ENCODE measurements at regions not wholly inside any gene's neighbourhood (a gene's known extent, or its start where the extent isn't known, plus 50 kb on each side); places are given as distances from the start of the nearest gene placed in this dataset.
A peak's percentile ranks its signal among the peaks of the same experiment; 100 is the strongest.

DNA sequence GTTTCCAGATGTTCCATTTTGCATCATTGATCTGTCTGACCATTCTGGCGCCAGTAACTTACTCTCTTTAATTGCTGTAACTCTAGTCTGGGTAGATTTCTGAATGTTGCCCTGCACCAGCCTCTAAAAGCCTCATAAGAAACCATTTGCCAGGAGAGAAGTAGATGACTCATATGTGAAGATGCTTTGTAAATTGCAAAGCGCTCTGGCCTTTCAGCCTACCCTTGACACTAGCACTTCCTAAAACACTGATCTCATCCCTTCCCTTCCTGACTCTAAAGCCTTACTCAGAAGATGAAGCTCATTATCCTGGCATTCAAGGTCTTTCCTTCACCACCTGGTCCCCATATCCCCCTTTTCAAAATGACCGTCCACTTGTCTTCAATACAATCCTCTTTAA lies 193.2 kb upstream of the MEX3C start:
- no peaks in the 10 kb centered on the region for H3K27me3 Mint-ChIP-seq (ENCODE audit: low read depth)
- no peak overlapping the region for H3K27ac Mint-ChIP-seq
- H3K4me1 Mint-ChIP-seq: no peaks in the 10 kb centered on the region
- H3K36me3 Mint-ChIP-seq (ENCODE audit: low read depth): no peaks in the 10 kb centered on the region
- peaks cover 4% of the 10 kb centered on the region for H3K9me3 Mint-ChIP-seq
- TF ChIP-seq, protein P1, sequence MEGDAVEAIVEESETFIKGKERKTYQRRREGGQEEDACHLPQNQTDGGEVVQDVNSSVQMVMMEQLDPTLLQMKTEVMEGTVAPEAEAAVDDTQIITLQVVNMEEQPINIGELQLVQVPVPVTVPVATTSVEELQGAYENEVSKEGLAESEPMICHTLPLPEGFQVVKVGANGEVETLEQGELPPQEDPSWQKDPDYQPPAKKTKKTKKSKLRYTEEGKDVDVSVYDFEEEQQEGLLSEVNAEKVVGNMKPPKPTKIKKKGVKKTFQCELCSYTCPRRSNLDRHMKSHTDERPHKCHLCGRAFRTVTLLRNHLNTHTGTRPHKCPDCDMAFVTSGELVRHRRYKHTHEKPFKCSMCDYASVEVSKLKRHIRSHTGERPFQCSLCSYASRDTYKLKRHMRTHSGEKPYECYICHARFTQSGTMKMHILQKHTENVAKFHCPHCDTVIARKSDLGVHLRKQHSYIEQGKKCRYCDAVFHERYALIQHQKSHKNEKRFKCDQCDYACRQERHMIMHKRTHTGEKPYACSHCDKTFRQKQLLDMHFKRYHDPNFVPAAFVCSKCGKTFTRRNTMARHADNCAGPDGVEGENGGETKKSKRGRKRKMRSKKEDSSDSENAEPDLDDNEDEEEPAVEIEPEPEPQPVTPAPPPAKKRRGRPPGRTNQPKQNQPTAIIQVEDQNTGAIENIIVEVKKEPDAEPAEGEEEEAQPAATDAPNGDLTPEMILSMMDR (IDR thresholded peaks at IDR 0.05; ENCODE audit: unreplicated experiment in 3 of 3): no peak
- no peak overlapping the region for H3K4me3 Mint-ChIP-seq

DNA sequence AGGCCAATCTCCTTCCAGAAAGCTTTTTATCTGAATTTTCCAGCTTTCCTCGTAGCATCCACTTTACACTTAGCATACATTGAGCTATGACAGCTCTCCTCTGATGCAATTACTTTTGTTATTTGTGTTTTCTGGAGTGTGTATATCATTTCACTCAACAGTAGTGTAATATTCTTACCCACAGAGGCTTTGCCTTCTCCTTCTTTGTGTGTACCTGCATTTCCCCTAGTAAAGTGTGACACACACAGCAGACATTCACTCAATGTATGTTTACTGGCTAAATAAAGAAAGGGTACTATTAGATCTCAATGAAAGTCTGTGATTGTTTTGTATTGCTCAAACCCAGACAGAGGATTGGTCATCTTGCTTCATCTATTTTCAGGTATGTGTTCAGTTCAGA lies 193.7 kb upstream of the MEX3C start:
- TF ChIP-seq, protein P1 (IDR thresholded peaks at IDR 0.05; ENCODE audit: unreplicated experiment in 3 of 3): no peak
- Mint-ChIP-seq H3K9me3 (peaks cover 4% of the 10 kb centered on the region), H3K4me3 (no peak overlapping the region), H3K4me1 (no peaks in the 10 kb centered on the region), H3K27me3 (ENCODE audit: low read depth) (no peaks in the 10 kb centered on the region), H3K27ac (no peak overlapping the region), H3K36me3 (ENCODE audit: low read depth) (no peaks in the 10 kb centered on the region)

DNA sequence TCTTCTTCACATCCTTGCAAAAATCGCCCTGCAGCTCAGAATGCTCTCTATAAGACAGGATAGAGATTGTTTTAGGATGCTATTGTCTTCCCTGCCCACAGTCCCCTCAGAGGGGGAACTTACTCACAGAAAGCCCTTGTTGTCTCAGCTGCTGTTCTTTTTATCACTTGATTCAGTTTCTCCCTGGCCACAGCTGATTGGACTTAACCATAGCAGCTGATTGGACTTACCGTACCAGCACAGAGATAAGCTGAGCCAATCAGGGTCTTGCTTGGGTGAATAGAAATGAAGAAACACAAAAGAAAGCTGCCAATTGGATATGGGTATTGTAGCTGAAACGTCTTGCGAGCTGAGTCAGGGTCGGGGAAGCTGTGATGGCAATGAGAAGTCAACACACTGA lies 194.2 kb upstream of the MEX3C start:
- Mint-ChIP-seq H3K27ac (no peak overlapping the region), H3K27me3 (ENCODE audit: low read depth) (no peaks in the 10 kb centered on the region), H3K9me3 (peaks cover 4% of the 10 kb centered on the region), H3K4me1 (no peaks in the 10 kb centered on the region), H3K4me3 (no peak overlapping the region), H3K36me3 (ENCODE audit: low read depth) (no peaks in the 10 kb centered on the region)
- TF ChIP-seq, protein P1 (IDR thresholded peaks at IDR 0.05; ENCODE audit: unreplicated experiment in 3 of 3): no peak

DNA sequence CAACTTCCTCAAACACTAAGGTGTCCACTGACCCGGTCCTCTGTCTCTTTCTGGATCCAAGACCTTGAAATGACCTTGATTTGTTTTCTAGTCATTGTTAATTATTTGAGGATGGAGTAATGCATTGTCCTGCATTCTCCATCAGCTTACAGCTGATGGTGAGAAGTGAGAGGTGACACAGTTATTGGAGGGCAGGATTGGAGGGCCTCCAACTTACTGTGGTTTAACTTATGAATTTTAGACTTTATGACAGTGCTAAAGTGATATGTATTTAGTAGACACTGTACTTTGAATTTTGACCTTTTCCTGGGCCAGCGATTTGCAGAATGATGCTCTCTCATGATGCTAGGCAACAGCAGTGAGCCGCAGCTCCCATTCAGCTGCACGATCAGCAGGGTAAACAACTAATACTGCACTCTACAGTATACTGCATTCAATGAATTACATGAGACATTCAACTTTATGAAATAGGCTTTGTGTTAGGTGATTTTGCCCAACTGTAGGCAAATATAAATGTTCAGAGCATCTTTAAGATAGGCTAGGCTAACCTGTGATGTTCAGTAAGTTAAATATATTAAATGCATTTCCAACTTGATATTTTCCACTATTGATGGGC lies 200.0 kb upstream of the MEX3C start:
- Mint-ChIP-seq H3K4me1 (peaks cover 5% of the 10 kb centered on the region), H3K9me3 (peaks cover 4% of the 10 kb centered on the region), H3K4me3 (no peak overlapping the region), H3K27me3 (ENCODE audit: low read depth) (peaks cover 4% of the 10 kb centered on the region), H3K36me3 (ENCODE audit: low read depth) (no peaks in the 10 kb centered on the region), H3K27ac (no peak overlapping the region)
- TF ChIP-seq, protein P1 (IDR thresholded peaks at IDR 0.05; ENCODE audit: unreplicated experiment in 3 of 3): no peak

DNA sequence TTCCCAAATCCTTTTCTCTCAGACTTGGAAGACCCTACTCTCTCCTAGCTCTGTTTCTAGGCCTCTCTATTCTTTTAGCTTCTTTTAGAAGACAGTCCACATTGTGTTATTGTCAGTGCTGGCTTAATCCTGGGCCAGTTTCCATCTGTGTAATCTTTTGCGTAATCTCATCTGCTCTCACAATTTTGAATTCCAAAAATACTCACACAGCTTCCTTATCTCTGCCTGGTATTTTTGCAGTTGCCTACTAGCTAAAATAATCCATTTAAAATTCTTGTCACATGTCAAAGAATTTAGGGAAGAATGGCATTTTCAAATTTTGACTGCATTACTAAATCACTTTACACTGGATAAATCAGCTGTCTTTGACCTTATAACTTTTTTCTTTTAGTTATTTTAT lies 200.6 kb upstream of the MEX3C start:
- Mint-ChIP-seq H3K36me3 (ENCODE audit: low read depth) (no peaks in the 10 kb centered on the region), H3K4me1 (peaks cover 5% of the 10 kb centered on the region), H3K4me3 (no peak overlapping the region), H3K27me3 (ENCODE audit: low read depth) (peaks cover 4% of the 10 kb centered on the region), H3K9me3 (peaks cover 4% of the 10 kb centered on the region), H3K27ac (no peak overlapping the region)
- TF ChIP-seq, protein P1 (IDR thresholded peaks at IDR 0.05; ENCODE audit: unreplicated experiment in 3 of 3): no peak

DNA sequence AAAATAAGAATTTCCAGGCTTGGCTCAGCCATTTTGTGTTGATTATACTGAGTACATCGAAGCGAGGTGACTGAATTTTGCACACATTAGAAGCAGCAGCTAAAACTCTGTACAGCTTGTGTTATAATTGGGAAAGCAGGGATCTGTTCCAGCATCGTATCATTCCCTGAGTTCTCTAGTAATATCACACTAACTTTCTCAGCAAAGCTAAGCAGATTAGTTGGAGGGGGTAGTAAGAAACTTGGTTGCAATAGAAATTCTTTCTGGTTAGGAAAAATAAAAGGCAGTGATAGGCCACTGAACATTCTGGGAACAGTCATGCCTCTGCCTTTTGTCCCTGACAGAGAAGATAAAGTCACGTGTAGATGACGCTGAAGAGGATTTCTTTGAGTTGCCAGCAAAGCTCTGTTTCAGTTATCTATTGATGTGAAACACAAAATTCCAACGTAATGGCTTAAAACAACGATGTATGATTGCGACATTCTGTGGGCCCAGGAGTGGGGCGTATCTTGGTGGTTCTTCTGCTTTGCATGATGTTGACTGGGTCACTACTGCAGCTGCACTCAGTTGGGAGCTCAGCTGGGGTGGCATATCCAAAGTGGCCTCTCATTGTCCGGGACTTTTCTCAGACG lies 202.1 kb upstream of the MEX3C start:
- TF ChIP-seq, protein P1 (IDR thresholded peaks at IDR 0.05; ENCODE audit: unreplicated experiment in 3 of 3): no peak
- H3K27me3 Mint-ChIP-seq (ENCODE audit: low read depth): peaks cover 4% of the 10 kb centered on the region
- peaks cover 5% of the 10 kb centered on the region for H3K4me1 Mint-ChIP-seq
- no peaks in the 10 kb centered on the region for H3K9me3 Mint-ChIP-seq
- H3K36me3 Mint-ChIP-seq (ENCODE audit: low read depth): no peaks in the 10 kb centered on the region
- no peak overlapping the region for H3K4me3 Mint-ChIP-seq
- H3K27ac Mint-ChIP-seq: peak overlapping the region in 1 of 3 experiments; percentile 54

Data from nephron (organoid).